ENCODE measurements at regions not wholly inside any gene's neighbourhood (a gene's known extent, or its start where the extent isn't known, plus 50 kb on each side); places are given as distances from the start of the nearest gene placed in this dataset.

DNA sequence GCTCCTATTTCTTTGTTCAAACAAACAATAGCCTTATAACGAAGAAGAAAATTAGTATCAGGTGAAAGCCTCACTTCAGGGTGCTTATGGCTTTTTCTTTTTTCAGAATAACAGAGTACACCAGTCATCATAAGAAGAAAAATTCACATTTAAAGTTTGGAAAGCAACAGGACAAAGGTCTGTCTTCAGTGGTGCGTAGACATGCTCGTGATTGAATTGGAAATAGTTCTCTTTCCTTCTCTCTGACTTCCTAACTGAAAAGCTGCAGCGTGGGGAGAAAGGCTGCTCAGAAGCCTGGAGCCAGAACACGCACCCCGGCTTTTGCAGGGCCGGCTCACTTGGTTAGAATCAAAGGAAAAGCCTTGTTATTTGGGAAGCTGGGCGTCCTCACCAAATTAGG is 127.6 kb upstream of the ZNF516 start:
- Histone ChIP-seq H2BK12ac (ENCODE audit: low read depth, low read length) (no peak overlapping the region), H3K4me2 (ENCODE audit: insufficient read depth in 1 of 2, low read depth in 2 of 2, low read length in 2 of 2) (peak overlapping the region in 1 of 2 experiments; percentile 91; a peak in 1 of 4 replicates), H3K14ac (ENCODE audit: insufficient read length) (no peak overlapping the region), H2BK120ac (replicated peaks; ENCODE audit: low read depth, low read length) (no peak overlapping the region), H3K18ac (ENCODE audit: extremely low read depth, low read length) (no peak overlapping the region), H3K27ac (ENCODE audit: low read depth, low read length) (no peak overlapping the region), H2BK15ac (ENCODE audit: low read length) (no peak overlapping the region), H2BK5ac (ENCODE audit: low read depth, low read length) (no peak overlapping the region), H3K27me3 (replicated peaks in 1 of 4; ENCODE audit: control insufficient read depth in 3 of 4, extremely low read depth in 1 of 4, insufficient read depth in 3 of 4, low read length in 3 of 4) (peaks cover 0 to 16% (median 13%) of the 10 kb centered on the region in 4 experiments; a peak in 4 of 7 replicates), H3K9ac (replicated peaks in 1 of 4; ENCODE audit: extremely low read depth in 1 of 4, low read depth in 3 of 4, low read length in 3 of 4) (no peak overlapping the region), H3K4ac (replicated peaks; ENCODE audit: insufficient read length, low read depth, low read length) (no peak overlapping the region), H3K4me3 (ENCODE audit: extremely low read depth in 1 of 4, insufficient read depth in 2 of 4, low read depth in 3 of 4, low read length in 4 of 4) (peak overlapping the region in 1 of 4 experiments; percentile 70; a peak in 1 of 8 replicates), H3K36me3 (ENCODE audit: control insufficient read depth in 2 of 4, insufficient read depth in 4 of 4, low read length in 3 of 4) (no peaks in the 10 kb centered on the region), H3K79me1 (ENCODE audit: low read depth, low read length) (no peaks in the 10 kb centered on the region), H4K5ac (ENCODE audit: insufficient read length, low read depth, low read length) (no peak overlapping the region), H3K4me1 (replicated peaks in 1 of 4; ENCODE audit: control insufficient read depth in 3 of 4, insufficient read depth in 4 of 4, low read length in 3 of 4) (peaks cover 6 to 16% (median 10%) of the 10 kb centered on the region in 4 experiments), H4K20me1 (replicated peaks in 1 of 2; ENCODE audit: control insufficient read depth in 1 of 2, insufficient read depth in 2 of 2, low read length in 2 of 2) (no peaks in the 10 kb centered on the region), H3K23ac (ENCODE audit: insufficient read length) (no peak overlapping the region), H3K79me2 (ENCODE audit: control insufficient read depth in 1 of 2, insufficient read depth in 2 of 2, low read length in 2 of 2) (no peaks in the 10 kb centered on the region), H3K23me2 (ENCODE audit: low read depth, low read length) (peaks cover 8% of the 10 kb centered on the region), H4K8ac (ENCODE audit: extremely low read depth, insufficient read depth, low read length) (no peak overlapping the region), H2AK5ac (ENCODE audit: low read depth, low read length) (no peak overlapping the region), H2AFZ (ENCODE audit: low read length) (peak overlapping the region; percentile 35; the same call in 1 of the 2 replicates), H2BK20ac (ENCODE audit: low read length) (no peak overlapping the region), H3K56ac (replicated peaks; ENCODE audit: insufficient read length, low read depth, low read length) (no peak overlapping the region), H4K91ac (replicated peaks; ENCODE audit: insufficient read length, low read length) (no peak overlapping the region), H3K9me3 (ENCODE audit: insufficient read depth in 2 of 2, low read depth in 1 of 2, low read length in 1 of 2) (no peaks in the 10 kb centered on the region)
- POLR2A ChIA-PET (ENCODE audit: partially characterized antibody) = no interaction called here
- FAIRE-seq = no peak
- no peak for DNase-seq (ENCODE audit: low read depth in 1 of 2, low spot score in 2 of 2)
- CTCF ChIA-PET (ENCODE audit: partially characterized antibody) = interaction anchor here (1.0 to 4.4 kb wide), 5 partner anchors 36 to 224 kb away, joined by 3 to 27 read pairs (median 5); no protein-coding TSS in a partner anchor
- 57% methylated on average over 8 of the region's 8 CpGs; no CpG with 5 or more reads in 1 of the 2 experiments for WGBS, 2 experiments (ENCODE audit: extremely low coverage in 1 of 2, insufficient coverage in 1 of 2, insufficient read length in 1 of 2, insufficient replicate concordance in 2 of 2, low coverage in 1 of 2, low lambda C conversion rate in 2 of 2, missing lambda C conversion rate in 1 of 2)
- TF ChIP-seq ASH2L (IDR thresholded peaks at IDR 0.05; ENCODE audit: low read length) = no peak
- TF ChIP-seq SRF (IDR thresholded peaks at IDR 0.05; ENCODE audit: low read depth, low read length) = no peak
- no peak for TF ChIP-seq NANOG (IDR thresholded peaks at IDR 0.05; ENCODE audit: insufficient read depth, low read depth, low read length, poor library complexity, severe bottlenecking)
- no peak for TF ChIP-seq HDAC6 (IDR thresholded peaks at IDR 0.05; ENCODE audit: low read depth, low read length)
- TF ChIP-seq, protein P1, sequence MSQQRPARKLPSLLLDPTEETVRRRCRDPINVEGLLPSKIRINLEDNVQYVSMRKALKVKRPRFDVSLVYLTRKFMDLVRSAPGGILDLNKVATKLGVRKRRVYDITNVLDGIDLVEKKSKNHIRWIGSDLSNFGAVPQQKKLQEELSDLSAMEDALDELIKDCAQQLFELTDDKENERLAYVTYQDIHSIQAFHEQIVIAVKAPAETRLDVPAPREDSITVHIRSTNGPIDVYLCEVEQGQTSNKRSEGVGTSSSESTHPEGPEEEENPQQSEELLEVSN (IDR thresholded peaks at IDR 0.05) = no peak
- no peak for TF ChIP-seq CBX8 (IDR thresholded peaks at IDR 0.05; ENCODE audit: borderline replicate concordance, low read depth, low read length)
- no peak for TF ChIP-seq MAFK (IDR thresholded peaks at IDR 0.05; ENCODE audit: low read depth, low read length)
- TF ChIP-seq CEBPB (IDR thresholded peaks at IDR 0.05; ENCODE audit: low read depth, low read length) = no peak
- no peak for TF ChIP-seq GABPA (IDR thresholded peaks at IDR 0.05; ENCODE audit: borderline replicate concordance, insufficient read depth, low read length)
- no peak for TF ChIP-seq RAD21 (IDR thresholded peaks at IDR 0.05 in 1 of 2, conservative IDR thresholded peaks at IDR 0.05 in 1 of 2; ENCODE audit: low read depth in 2 of 2, low read length in 2 of 2)
- no peak for TF ChIP-seq EGR1 (IDR thresholded peaks at IDR 0.05; ENCODE audit: borderline replicate concordance, low read depth, low read length)
- TF ChIP-seq SUZ12 (IDR thresholded peaks at IDR 0.05; ENCODE audit: low read length) = no peak
- TF ChIP-seq HDAC2 (IDR thresholded peaks at IDR 0.05; ENCODE audit: borderline replicate concordance in 1 of 2, low read depth in 2 of 2, low read length in 2 of 2) = no peak

All from H1 (cell line).